Fibroblast of skin of right biceps (primary cell): ENCODE measurements at regions not wholly inside any gene's neighbourhood (a gene's known extent, or its start where the extent isn't known, plus 50 kb on each side); places are given as distances from the start of the nearest gene placed in this dataset.
"Not testable (repeated sequence)": the region's sequence is repeated elsewhere in the genome, so short reads cannot be mapped to it uniquely, and the experiment has no call there.

Experiments
- DNase-seq: peaks from one replicate; pipeline ENCODE4 v3.0.0-alpha.2; 2013

- not testable (repeated sequence) for DNase-seq
Observed at GRCh38 chr14:66031981-66032380, 454.2 kb upstream of the CCDC196 start.

- no peak for DNase-seq
Observed at GRCh38 chr14:66032800-66033199, 453.4 kb upstream of the CCDC196 start.

GRCh38 chr14:66036547-66036946 lies 449.6 kb upstream of the CCDC196 start:
- no peak for DNase-seq

GRCh38 chr14:66037361-66037760 lies 448.8 kb upstream of the CCDC196 start:
- no peak for DNase-seq

GRCh38 chr14:66038212-66038611 lies 448.0 kb upstream of the CCDC196 start:
- DNase-seq = no peak

- DNase-seq = peak; percentile 78
Observed at GRCh38 chr14:66038618-66039017, 447.6 kb upstream of the CCDC196 start.

- no peak for DNase-seq
Observed at GRCh38 chr14:66039495-66039894, 446.7 kb upstream of the CCDC196 start.

- DNase-seq = no peak
Observed at GRCh38 chr14:66041582-66041981, 444.6 kb upstream of the CCDC196 start.

- DNase-seq = peak; percentile 77
Observed at GRCh38 chr14:66043921-66044320, 442.2 kb upstream of the CCDC196 start.

GRCh38 chr14:66045572-66046021 lies 440.6 kb upstream of the CCDC196 start:
- peak; percentile 81 for DNase-seq

- peak; percentile 50 for DNase-seq
Observed at GRCh38 chr14:66046035-66046434, 440.1 kb upstream of the CCDC196 start.

GRCh38 chr14:66046591-66046990 lies 439.6 kb upstream of the CCDC196 start:
- DNase-seq = no peak

- DNase-seq = no peak
Observed at GRCh38 chr14:66056268-66056907, 429.8 kb upstream of the CCDC196 start.

- no peak for DNase-seq
Observed at GRCh38 chr14:66056926-66057552, 429.1 kb upstream of the CCDC196 start.

- no peak for DNase-seq
Observed at GRCh38 chr14:66065188-66065587, 421.0 kb upstream of the CCDC196 start.

- peak; percentile 79 for DNase-seq
Observed at GRCh38 chr14:66066981-66067776, 419.0 kb upstream of the CCDC196 start.

GRCh38 chr14:66069036-66069435 lies 417.1 kb upstream of the CCDC196 start:
- DNase-seq = peak; percentile 46

- peak; percentile 22 for DNase-seq
Observed at GRCh38 chr14:66069830-66070541, 416.2 kb upstream of the CCDC196 start.

GRCh38 chr14:66070542-66071319 lies 415.4 kb upstream of the CCDC196 start:
- peak; percentile 32 for DNase-seq

GRCh38 chr14:66072190-66073084 lies 413.7 kb upstream of the CCDC196 start:
- no peak for DNase-seq

GRCh38 chr14:66074537-66074936 lies 411.6 kb upstream of the CCDC196 start:
- no peak for DNase-seq
